Spleen (tissue), 11 donors: ENCODE measurements at regions not wholly inside any gene's neighbourhood (a gene's known extent, or its start where the extent isn't known, plus 50 kb on each side); places are given as distances from the start of the nearest gene placed in this dataset.

ENCODE experiments used
- DNase-seq: peaks from one replicate; pipeline ENCODE4 v3.0.0-alpha.2; 2020
- H3K27ac ChIP-seq, 8 donors: fragments of 200-600 bp; sonication (generic) in 7 of 8; 1 replicate in 4 of 8; 2 replicates in 4 of 8; pipeline versions ENCODE4 v1.5.0 to v1.8.0; 2016 to 2021; ENCODE audit warnings: inconsistent platforms in 4 of 8, mild to moderate bottlenecking in 4 of 8, moderate library complexity in 1 of 8
- H3K27me3 ChIP-seq, 7 donors: fragments of 200-600 bp; sonication (generic) in 6 of 7; replicated peaks in 1 of 7; 1 replicate in 4 of 7; 2 replicates in 3 of 7; pipeline versions ENCODE4 v1.5.0 to v1.8.0; 2016 to 2021; ENCODE audit warnings: inconsistent platforms in 3 of 7, mild to moderate bottlenecking in 1 of 7
- H3K36me3 ChIP-seq, 6 donors: fragments of 200-600 bp; sonication (generic) in 5 of 6; 1 replicate in 4 of 6; 2 replicates in 2 of 6; pipeline versions ENCODE4 v1.5.0 to v1.8.0; 2016 to 2021; ENCODE audit warnings: inconsistent platforms in 2 of 6
- H3K4me1 ChIP-seq, 6 donors: fragments of 200-600 bp; sonication (generic) in 5 of 6; 1 replicate in 3 of 6; 2 replicates in 3 of 6; pipeline versions ENCODE4 v1.5.0 to v1.8.0; 2016 to 2021; ENCODE audit warnings: inconsistent platforms in 3 of 6
- H3K4me3 ChIP-seq, 8 donors: fragments of 200-600 bp; sonication (generic) in 7 of 8; 1 replicate in 4 of 8; 2 replicates in 4 of 8; pipeline versions ENCODE4 v1.5.0 to v1.8.0; 2016 to 2021; ENCODE audit warnings: inconsistent platforms in 4 of 8, mild to moderate bottlenecking in 4 of 8, moderate library complexity in 2 of 8
- H3K9me3 ChIP-seq, 8 donors: fragments of 200-600 bp; sonication (generic) in 7 of 8; 1 replicate in 4 of 8; 2 replicates in 4 of 8; pipeline versions ENCODE4 v1.5.0 to v1.8.0; 2016 to 2021; ENCODE audit warnings: inconsistent platforms in 4 of 8
- CTCF ChIP-seq, 11 experiments: fragments of 200-600 bp in 7 of 11; fragments of 450-650 bp in 4 of 11; sonication (generic) in 4 of 11; IDR thresholded peaks in 8 of 11; conservative IDR thresholded peaks in 3 of 11; 1 replicate in 7 of 11; 2 replicates in 4 of 11; pipeline versions ENCODE4 v1.4.0 to v1.8.0; 2016 to 2021; ENCODE audit warnings: antibody characterized with exemption in 11 of 11, inconsistent platforms in 4 of 11, mild to moderate bottlenecking in 1 of 11
- POLR2A ChIP-seq, 3 donors: fragments of 450-650 bp; IDR thresholded peaks; one replicate each; pipeline ENCODE4 v1.5.1; 2017; ENCODE audit warnings: antibody characterized with exemption in 3 of 3, mild to moderate bottlenecking in 1 of 3
- POLR2AphosphoS5 ChIP-seq, 3 donors: sonication (generic); formaldehyde crosslinking; IDR thresholded peaks; one replicate each; pipeline ENCODE4 v1.5.1; 2017; ENCODE audit warnings: antibody characterized with exemption in 3 of 3
- whole genome bisulfite sequencing, 5 donors: extraction: QIAGEN DNeasy Blood & Tissue Kit in 3 of 5; methylation state at CpG; one replicate each; pipeline versions ENCODE4 v1.1.5 to v1.1.7; 2013 to 2018; 5-methylcytosine and 5-hydroxymethylcytosine counted together
- intact Hi-C: fragments of 100-400 bp; cut with DNase I; formaldehyde crosslinking; loops from one replicate; pipeline ENCODE4 v1.15.0; 2023; ENCODE audit warnings: low total_unique reads
- donor health status: healthy with polysubstance abuse.
- donor health status: DM: no; HTN: no; CAD: no; lungs with moderate emphysema.
- donor health status: DM: no; HTN: no; CAD: no.
- donor health status: Bipolar disorder and iron deficiency.
- donor health status: healthy.
- donor health status: DM: no; HTN: no; CAD: no.
- donor health status: DM: yes; HTN: yes; CAD: no.

GRCh38 chr3:59527493-59527892, 477.7 kb upstream of the CFAP20DC start:
- 66 to 82% (median 73%) methylated on average over 3 of the region's 3 CpGs for WGBS, 5 donors
- no peak for DNase-seq
- no peaks in the 10 kb centered on the region for H3K4me1 ChIP-seq
- no peak overlapping the region for H3K4me3 ChIP-seq
- no peaks in the 10 kb centered on the region for H3K36me3 ChIP-seq
- TF ChIP-seq CTCF (IDR thresholded peaks at IDR 0.05 in 8 of 11, conservative IDR thresholded peaks at IDR 0.05 in 3 of 11), result no peak
- no peak for TF ChIP-seq POLR2AphosphoS5 (IDR thresholded peaks at IDR 0.05)
- no peak for TF ChIP-seq POLR2A (IDR thresholded peaks at IDR 0.05)
- H3K27ac ChIP-seq, result no peak overlapping the region
- peaks cover 0 to 5% (median 0%) of the 10 kb centered on the region in 7 donors for H3K27me3 ChIP-seq
- intact Hi-C loops, result no loop called here
- no peaks in the 10 kb centered on the region for H3K9me3 ChIP-seq

DNA sequence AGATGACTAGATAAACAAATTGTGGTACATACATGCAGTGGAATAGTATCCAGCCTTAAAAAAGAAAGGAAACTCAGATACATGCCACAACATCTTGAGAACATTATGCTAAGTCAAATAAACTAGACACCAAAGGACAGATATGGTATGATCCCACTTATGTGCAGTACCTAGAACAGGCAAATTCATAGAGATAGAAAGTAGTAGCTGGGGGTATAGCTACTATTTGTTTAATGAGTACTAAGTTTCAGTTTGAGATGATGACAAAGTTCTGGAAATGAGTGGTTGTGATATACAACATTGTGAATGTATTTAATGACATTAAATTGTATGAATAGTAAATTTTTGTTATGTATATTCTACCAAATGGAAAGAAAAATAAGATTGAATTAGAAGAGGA, 477.2 kb upstream of the CFAP20DC start:
- no peak overlapping the region for H3K27ac ChIP-seq
- no peaks in the 10 kb centered on the region for H3K4me1 ChIP-seq
- TF ChIP-seq CTCF (IDR thresholded peaks at IDR 0.05 in 8 of 11, conservative IDR thresholded peaks at IDR 0.05 in 3 of 11) (no peak), POLR2A (IDR thresholded peaks at IDR 0.05) (no peak), POLR2AphosphoS5 (IDR thresholded peaks at IDR 0.05) (no peak)
- peaks cover 0 to 5% (median 0%) of the 10 kb centered on the region in 7 donors for H3K27me3 ChIP-seq
- intact Hi-C loops, result no loop called here
- no peak overlapping the region for H3K4me3 ChIP-seq
- H3K9me3 ChIP-seq, result no peaks in the 10 kb centered on the region
- DNase-seq, result no peak
- no peaks in the 10 kb centered on the region for H3K36me3 ChIP-seq

DNA sequence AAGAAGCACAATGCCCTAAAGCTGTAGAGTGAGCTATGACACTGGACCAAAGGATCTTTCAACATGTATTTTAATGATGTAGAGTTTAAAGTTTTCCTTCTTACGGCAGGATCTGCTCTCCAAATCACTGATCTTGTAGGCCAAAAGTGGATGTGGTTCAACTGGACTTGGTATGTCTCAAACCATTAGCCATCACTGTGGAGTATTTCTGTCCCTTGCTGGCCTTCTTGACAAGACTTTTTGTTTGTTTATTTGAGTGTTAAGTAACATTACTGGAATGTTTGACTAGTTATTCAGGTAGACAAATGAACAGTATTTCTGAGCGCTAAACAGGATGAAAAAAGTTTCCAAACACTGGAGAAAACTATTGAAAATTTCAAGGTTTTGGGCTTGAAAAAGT, 472.7 kb upstream of the CFAP20DC start:
- H3K4me3 ChIP-seq, result no peak overlapping the region
- no peaks in the 10 kb centered on the region for H3K9me3 ChIP-seq
- H3K27me3 ChIP-seq, result peaks cover 0 to 5% (median 0%) of the 10 kb centered on the region in 7 donors
- intact Hi-C loops, result no loop called here
- no peak for TF ChIP-seq POLR2A (IDR thresholded peaks at IDR 0.05)
- TF ChIP-seq CTCF (IDR thresholded peaks at IDR 0.05 in 8 of 11, conservative IDR thresholded peaks at IDR 0.05 in 3 of 11), result no peak
- no peak for TF ChIP-seq POLR2AphosphoS5 (IDR thresholded peaks at IDR 0.05)
- no peaks in the 10 kb centered on the region for H3K36me3 ChIP-seq
- no peak overlapping the region for H3K27ac ChIP-seq
- no peaks in the 10 kb centered on the region for H3K4me1 ChIP-seq
- no peak for DNase-seq
- 97 to 99% (median 97%) methylated on average over 2 of the region's 2 CpGs for WGBS, 5 donors

DNA sequence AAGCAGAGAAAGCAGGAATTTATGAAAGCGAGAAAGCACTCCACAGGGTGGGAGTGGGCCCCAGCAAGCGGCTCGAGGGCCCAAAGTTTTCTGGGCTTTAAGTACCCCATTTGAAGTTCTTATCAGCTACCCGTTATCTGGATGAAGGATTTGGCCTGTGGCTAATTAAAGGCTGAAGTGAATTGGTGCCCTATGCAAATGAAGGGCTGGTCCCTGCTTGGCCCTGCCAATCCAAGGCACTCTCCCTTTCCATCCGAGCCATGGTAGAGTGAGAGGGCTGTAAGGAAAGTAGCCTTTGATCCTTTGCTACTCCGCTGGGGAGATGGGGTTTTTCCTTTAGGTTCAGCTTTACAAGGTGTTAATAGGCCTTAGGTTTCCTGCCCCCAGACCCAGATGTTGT, 469.3 kb upstream of the CFAP20DC start:
- no peak overlapping the region for H3K27ac ChIP-seq
- TF ChIP-seq POLR2AphosphoS5 (IDR thresholded peaks at IDR 0.05) (no peak), CTCF (IDR thresholded peaks at IDR 0.05 in 8 of 11, conservative IDR thresholded peaks at IDR 0.05 in 3 of 11) (no peak), POLR2A (IDR thresholded peaks at IDR 0.05) (no peak)
- intact Hi-C loops, result no loop called here
- DNase-seq, result no peak
- no peaks in the 10 kb centered on the region for H3K4me1 ChIP-seq
- H3K4me3 ChIP-seq, result no peak overlapping the region
- 78 to 93% (median 90%) methylated on average over 6 of the region's 6 CpGs for WGBS, 5 donors
- H3K36me3 ChIP-seq, result no peaks in the 10 kb centered on the region
- H3K9me3 ChIP-seq, result no peaks in the 10 kb centered on the region
- peaks cover 0 to 4% (median 0%) of the 10 kb centered on the region in 7 donors for H3K27me3 ChIP-seq
